GM21717 (cell line): ENCODE measurements at regions not wholly inside any gene's neighbourhood (a gene's known extent, or its start where the extent isn't known, plus 50 kb on each side); places are given as distances from the start of the nearest gene placed in this dataset.
"Not testable (repeated sequence)": the region's sequence is repeated elsewhere in the genome, so short reads cannot be mapped to it uniquely, and the experiment has no call there.

Source experiments
- ATAC-seq: cut with Tn5 transposase; IDR thresholded peaks from one replicate; pipeline ENCODE4 v1.9.1; 2021; ENCODE audit warnings: mild to moderate bottlenecking, moderate library complexity; ENCODE audit not compliant: unreplicated experiment

- ATAC-seq: no peak
These were observed 109.4 kb upstream of the KCNG1 start for GRCh38 chr20:51132279-51132678.

DNA sequence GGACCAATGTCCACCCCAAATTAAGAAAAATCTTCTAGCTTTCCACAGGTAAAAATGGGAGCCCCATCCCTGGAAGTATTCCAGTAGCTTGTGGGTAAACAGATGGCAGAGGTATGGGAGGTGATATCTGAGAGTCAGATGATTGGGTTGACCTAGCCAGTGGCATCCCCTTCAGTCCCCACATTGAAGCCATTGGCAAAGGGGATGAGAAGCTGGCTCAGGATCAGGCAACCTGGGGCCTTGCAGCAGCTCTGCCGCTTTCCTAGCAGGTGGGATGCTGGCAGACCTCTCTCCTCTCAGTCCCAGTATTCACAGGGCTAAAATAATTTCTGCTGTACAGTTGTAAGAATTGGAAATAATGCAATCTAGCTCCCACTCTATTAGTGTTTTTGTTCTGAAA is 108.9 kb upstream of the KCNG1 start:
- ATAC-seq: no peak

- ATAC-seq: no peak
These were observed 106.4 kb upstream of the KCNG1 start for GRCh38 chr20:51129147-51129776.

DNA sequence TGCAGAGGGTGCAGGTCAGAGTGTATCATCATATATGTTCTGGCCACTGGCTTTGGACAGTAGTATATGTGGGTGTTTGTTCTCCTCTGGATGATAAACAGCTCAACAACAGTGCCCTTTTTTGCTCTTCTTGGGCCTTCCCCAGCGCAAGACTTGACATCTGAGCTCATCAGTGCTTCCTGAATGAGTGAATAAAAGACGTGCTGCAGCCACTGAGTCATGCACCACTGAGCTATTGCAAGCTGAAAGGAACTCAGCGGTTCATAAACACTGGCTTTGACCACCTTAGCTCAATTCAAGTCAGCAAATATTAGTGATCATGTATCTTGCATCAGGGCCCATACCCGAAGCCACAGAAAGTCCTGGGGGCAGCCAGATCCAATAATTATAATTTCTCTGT is 105.3 kb upstream of the KCNG1 start:
- ATAC-seq: no peak

GRCh38 chr20:51127713-51128112 is 104.8 kb upstream of the KCNG1 start:
- ATAC-seq: no peak

DNA sequence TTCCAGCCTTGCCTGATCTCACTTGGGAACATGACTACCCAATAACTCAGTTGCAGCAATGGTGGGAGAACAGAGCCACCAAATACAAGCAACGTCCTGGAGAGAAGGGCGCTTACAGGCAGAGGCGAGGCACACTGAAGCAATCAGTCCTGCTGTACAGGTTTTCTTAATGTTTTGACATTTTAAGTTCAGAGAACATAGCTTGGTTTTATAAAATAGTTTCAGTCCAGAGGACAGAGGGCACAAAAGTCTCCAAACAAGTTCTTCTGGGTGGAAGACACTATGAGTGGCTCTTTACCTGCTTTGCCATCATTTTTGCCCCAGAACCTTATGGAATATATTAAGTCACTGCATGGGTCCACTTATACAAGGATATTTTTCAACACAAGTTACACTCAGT is 103.4 kb upstream of the KCNG1 start:
- no peak for ATAC-seq

- no peak for ATAC-seq
These were observed 102.9 kb upstream of the KCNG1 start for GRCh38 chr20:51125780-51126179.

- no peak for ATAC-seq
These were observed 102.2 kb upstream of the KCNG1 start for GRCh38 chr20:51125105-51125504.

- ATAC-seq: not testable (repeated sequence)
These were observed 101.0 kb upstream of the KCNG1 start for GRCh38 chr20:51123887-51124286.

- no peak for ATAC-seq
These were observed 100.2 kb upstream of the KCNG1 start for GRCh38 chr20:51122931-51123658.

GRCh38 chr20:51121901-51122412 is 99.0 kb upstream of the KCNG1 start:
- ATAC-seq: no peak

GRCh38 chr20:51121272-51121671 is 98.4 kb upstream of the KCNG1 start:
- no peak for ATAC-seq

GRCh38 chr20:51120868-51121267 is 98.0 kb upstream of the KCNG1 start:
- no peak for ATAC-seq

DNA sequence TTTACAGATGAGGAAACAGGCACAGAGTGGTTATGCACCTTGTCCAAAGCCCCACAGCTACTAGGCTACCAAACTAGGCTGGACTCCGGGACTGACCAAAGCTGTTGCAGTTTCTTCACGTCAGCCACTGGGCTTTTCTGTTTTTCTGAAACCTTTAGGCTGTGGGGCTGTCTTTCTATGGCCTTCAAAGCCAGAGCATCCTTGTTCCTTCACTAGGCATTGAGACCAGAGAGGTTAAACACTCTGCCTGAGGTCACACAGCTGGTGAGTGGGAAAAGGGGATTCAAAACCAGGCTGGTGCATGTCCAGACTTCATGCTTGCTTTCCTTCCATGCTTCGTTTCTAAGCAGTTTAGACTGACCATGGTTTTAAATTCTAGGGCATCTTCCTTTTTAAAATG is 97.5 kb upstream of the KCNG1 start:
- ATAC-seq: no peak

- no peak for ATAC-seq
These were observed 97.0 kb upstream of the KCNG1 start for GRCh38 chr20:51119914-51120313.

DNA sequence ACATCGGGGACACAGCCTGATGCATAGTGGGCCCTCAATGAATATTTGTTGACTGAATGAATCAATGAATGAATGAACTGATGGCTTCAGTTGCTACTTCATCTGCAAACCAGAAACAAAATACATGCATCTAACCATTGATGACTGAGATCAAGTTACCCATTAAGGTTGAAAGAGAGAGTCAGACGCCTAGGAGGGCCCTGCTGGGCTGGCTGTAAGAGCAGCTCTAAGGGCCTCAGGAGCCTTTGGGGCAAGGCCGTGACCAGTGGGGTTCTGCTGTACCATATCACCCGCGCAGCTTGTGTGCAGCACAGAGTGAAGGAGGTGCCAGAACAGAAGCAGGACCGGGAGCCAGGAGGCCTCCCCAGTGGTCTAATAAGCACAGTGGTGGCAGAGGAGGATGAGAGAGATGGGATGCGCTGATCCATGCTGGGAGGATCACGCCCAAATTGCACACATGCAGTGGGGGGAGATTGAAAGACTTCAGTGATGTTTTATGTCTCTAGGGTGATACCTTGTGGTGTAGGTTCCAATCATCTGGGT is 96.1 kb upstream of the KCNG1 start:
- ATAC-seq: no peak

- no peak for ATAC-seq
These were observed 95.3 kb upstream of the KCNG1 start for GRCh38 chr20:51118216-51118615.

DNA sequence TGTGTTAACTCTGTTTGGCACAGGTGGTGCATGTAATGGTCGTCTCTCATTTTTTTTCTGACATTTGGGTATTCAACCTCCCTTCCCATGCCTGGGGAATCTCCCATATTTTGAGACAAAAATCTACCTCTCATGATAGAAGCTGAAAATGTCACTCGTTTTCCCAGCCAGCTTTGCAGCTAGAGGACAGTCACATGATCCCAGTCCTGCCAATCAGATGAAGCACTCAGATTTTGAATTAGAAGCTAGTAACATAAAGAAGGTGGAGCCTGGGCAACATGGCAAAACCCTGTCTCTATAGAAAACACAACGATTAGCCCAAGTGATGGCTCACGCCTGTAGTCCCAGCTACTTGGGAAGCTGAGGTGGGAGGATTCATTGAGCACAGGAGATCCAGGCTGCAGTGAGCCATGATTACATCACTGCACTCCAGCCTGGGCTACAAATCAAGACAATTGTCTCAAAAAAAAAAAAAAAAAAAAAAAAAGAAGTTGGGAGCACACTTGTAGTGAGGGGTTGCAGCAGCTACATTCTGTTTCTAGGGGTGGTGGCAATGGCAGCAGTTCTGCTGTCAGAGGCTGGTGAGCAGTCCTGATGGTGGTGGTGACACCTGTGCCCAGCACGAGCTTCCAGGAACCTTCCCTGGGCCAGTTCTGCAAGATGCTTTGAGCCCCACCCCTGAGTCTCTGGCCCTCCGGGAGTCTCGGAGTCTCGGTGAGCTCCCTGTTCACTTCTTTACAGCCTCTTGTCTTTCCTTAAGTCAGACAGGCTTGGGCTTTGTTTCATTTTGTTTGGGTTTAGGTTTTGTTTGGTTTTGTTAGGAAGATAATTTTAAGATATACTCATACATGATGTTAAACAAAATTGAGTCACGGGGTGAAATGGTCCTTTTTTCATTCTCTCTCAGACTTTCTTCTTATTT is 94.1 kb upstream of the KCNG1 start:
- no peak for ATAC-seq

- ATAC-seq: no peak
These were observed 88.4 kb upstream of the KCNG1 start for GRCh38 chr20:51111290-51111689.

- ATAC-seq: no peak
These were observed 85.9 kb upstream of the KCNG1 start for GRCh38 chr20:51108638-51109363.

DNA sequence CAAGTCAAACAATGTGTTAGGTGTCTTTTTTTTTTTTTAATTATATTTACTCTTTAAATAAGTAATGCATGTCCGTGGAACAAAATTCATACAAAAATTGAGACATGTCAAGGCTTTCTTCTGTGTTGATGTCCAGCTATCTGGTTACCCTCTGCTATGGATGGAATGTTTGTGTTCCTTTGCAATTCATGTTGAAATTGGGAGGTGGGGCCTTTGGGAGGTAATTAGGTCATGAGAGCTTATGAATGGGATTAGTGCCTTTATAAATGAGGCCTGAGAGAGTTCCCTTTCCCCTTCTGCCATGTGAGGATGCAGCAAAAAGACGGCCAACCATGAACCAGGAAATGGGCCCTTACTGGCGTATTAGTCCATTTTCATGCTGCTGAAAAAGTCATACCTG is 83.1 kb upstream of the KCNG1 start:
- ATAC-seq: no peak
